HG02642 (cell line): ENCODE measurements at regions not wholly inside any gene's neighbourhood (a gene's known extent, or its start where the extent isn't known, plus 50 kb on each side); places are given as distances from the start of the nearest gene placed in this dataset.
"Not testable (repeated sequence)": the region's sequence is repeated elsewhere in the genome, so short reads cannot be mapped to it uniquely, and the experiment has no call there.

ENCODE experiments used
- ATAC-seq: cut with Tn5 transposase; IDR thresholded peaks from one replicate; pipeline ENCODE4 v1.9.1; 2021; ENCODE audit warnings: mild to moderate bottlenecking; ENCODE audit not compliant: unreplicated experiment, poor library complexity

- ATAC-seq = no peak
These were observed 128.2 kb downstream of the BRD1 start for GRCh38 chr22:49699476-49699875.

DNA sequence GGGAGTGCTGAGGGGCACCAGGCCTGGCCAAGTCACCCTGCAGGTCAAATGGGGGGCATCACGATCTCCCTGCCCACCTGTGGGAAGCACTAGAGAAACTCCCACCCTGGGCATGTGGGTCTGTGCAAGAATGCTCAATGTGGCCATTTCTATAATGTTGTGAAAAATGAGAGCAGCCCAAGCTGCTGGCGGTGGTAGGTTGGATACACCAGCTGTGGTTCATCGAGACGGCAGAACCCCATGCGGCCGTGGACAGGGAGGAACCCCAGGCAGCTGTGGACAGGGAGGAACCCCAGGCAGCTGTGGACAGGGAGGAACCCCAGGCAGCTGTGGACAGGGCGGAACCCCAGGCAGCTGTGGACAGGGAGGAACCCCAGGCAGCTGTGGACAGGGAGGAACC, 129.1 kb downstream of the BRD1 start:
- not testable (repeated sequence) for ATAC-seq

- ATAC-seq = no peak
These were observed 130.6 kb downstream of the BRD1 start for GRCh38 chr22:49697047-49697446.

DNA sequence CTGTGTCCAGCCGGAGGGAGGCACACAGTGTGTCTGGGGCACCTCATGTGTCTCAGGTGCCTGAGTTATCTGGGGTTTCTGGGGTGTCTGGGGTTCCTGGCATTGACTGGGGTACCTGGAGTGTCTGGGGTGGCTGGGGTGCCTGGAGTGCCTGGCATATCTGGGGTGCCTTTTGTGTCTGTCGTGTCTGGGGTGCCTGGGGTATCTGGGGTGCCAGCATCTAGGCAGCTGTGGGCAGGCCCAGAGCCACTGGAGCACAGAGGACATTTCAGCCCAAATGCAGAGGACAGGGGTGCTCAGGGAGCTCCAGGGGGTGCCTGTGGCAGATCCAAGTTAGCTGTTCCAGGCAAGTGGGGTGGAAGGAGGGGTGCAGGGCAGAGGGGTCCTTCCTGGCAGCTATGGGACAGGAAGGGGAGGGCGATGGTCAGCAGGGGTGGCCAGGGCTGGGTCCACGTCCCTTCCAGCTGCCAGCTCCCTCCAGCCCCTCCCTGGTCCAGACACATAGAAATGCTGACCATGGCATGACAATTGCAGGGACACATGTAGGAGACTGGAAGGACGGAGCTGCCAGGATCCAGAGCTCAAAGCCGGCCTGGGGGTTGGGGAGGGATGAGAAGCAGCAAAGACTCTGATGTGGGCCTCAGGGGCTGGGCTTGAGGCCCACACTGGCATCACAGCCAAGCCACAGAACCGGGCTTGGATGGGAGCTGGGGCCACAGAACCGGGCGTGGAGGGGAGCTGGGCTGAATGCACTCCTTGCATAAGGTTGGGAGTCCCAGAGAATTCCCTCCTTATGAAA, 133.0 kb downstream of the BRD1 start:
- no peak for ATAC-seq

DNA sequence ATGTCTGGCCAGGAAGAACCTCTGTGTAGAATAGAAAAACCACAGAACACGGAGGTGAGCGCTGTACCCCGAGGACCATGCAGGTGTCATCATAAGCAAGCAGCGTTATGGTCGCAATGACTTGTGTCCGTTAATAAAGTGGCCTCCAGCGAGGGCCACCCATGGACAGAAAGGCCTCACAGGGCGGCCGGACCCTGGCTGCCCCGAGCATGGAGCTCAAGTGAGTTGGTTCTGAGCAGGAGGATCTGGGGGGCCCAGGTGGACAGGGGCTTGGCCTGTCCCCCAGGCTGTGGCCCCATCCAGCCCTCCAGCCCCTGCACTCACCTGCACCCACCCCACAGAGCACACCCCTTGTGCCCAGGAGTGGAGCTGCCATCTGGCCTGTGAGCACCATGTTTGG, 133.8 kb downstream of the BRD1 start:
- no peak for ATAC-seq

DNA sequence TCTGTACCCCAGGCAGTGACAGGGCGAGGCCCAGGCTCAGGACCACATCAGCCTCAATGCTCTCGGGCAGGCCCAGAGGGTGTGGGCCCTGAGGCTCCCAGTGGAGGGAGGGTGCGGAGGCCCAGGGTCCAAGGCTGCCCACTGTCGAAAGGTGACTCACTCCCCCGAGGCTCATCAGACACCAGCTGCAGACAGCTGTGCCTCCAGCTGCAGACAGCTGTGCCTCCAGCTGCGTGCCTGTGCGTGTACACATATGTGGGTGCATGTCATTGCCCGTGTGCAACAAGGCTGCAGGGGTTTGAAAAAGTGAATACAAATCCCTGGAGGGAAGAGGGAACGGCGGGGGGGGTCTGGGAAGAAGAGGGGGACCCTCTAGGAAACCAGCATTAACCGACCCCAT, 134.3 kb downstream of the BRD1 start:
- no peak for ATAC-seq

GRCh38 chr22:49692499-49693225, 135.0 kb downstream of the BRD1 start:
- no peak for ATAC-seq

DNA sequence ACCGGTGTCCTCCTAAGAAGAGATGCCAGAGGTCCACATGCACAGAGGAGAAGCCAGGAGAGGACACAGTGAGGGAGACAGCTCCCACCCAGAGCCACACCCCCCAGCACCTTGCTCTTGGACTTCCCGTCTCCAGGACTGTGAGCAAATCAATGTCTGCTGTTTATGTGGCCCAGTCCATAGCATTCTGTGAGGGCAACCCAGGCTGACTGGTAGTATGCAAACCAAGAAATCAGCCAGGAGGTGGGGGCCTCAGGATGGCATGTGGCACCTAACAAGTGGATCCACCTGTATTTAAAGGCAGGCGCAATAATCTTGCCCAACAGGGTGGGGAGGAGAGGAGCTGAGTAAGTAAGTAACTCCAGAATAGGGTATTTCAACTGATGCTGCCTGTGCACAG, 136.4 kb downstream of the BRD1 start:
- ATAC-seq = no peak

DNA sequence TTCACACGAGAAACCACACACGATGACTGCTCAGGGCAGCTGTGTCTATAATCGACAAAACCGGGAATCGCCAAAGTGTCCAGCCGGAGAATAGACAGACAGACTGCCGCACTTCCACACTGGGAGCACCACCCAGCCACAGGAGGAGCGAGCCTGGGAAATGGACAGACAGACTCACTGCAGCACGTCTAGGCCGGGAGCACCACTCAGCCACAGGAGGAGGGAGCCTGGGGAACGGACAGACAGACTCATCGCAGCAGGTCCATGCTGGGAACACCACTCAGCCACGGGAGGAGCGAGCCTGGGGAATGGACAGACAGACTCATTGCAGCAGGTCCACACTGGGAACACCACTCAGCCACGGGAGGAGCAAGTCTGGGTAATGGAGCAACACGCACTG, 137.2 kb downstream of the BRD1 start:
- ATAC-seq = no peak

GRCh38 chr22:49689858-49690257, 137.8 kb downstream of the BRD1 start:
- ATAC-seq = no peak

DNA sequence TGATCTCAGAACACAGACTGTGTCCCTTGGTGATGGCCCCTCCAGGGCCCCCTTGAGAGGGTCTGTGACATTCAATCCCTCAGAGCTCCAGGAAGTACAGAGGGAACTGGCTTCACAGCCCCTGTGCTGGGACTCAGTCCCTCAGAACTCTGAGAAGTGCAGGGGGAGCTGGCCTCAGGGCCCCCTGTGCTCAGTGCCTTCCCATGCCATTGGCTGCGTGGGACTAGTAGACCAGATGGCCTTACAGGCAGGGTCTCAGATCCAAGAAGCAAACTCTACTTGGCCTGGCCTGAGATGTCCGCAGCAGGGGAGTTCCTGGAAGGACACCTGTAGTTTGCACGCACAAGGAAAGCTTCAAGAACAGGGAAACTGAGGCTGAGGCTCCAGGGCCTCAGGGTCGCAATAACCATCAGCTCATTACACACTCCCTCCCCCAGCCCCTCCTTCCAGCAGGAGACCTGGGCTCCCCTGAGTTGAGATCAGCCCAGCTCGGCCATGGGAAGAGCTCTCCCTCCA, 138.4 kb downstream of the BRD1 start:
- ATAC-seq = no peak

GRCh38 chr22:49688516-49689254, 139.0 kb downstream of the BRD1 start:
- ATAC-seq = no peak

DNA sequence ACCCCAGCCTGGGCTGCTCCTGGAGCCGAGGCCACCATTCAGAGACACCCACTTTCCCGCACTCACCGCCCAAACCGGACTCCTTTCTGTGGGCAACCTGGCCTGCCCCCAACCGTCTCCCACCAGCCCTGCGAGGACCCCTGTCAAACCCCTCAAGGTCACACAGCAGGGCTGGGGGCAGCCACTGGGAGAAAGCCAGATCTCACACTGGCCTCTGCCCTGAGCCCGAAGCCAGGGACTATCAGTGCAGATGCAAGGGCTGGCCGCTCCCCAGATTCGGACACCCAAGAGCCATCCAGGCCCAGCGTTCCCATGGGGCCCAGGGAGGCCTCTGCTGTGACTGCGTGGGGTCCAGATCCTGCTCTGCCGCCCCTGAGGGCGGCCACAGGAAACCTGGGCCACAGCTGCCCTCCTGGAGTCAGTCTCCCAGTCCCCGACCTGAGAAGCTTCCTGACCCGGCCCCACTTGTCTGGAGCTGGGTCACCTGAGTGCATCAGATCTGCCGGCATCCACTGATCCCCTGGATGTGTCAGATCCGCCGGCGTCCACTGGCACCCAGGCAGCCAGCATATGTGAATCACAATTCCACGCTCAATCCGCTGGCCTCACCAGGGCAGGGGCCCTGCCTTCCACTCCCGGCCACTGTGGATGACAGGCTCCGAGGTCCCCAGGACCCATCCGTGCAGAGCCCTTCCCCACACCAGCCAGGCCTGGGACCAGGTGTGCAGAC, 139.7 kb downstream of the BRD1 start:
- ATAC-seq = no peak

DNA sequence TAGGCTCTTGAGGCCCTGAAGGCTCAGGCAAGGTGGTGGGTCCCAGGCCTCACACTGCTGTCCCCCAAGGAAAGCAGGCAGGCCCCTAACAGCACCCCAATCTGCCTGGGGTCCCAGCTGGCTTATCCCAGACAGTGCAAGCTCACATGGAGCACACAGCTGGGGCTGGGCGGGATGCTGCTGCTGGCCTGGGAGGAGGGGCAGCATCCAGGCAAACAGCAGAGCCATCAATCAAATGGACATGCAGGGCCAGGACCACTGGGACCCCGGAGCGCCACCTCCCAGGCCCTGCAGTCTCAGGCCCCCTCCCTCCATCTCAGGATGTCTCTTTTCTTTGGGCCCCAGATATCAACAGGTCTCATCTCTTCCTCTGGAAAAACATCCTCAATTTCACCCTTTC, 140.3 kb downstream of the BRD1 start:
- ATAC-seq = no peak

DNA sequence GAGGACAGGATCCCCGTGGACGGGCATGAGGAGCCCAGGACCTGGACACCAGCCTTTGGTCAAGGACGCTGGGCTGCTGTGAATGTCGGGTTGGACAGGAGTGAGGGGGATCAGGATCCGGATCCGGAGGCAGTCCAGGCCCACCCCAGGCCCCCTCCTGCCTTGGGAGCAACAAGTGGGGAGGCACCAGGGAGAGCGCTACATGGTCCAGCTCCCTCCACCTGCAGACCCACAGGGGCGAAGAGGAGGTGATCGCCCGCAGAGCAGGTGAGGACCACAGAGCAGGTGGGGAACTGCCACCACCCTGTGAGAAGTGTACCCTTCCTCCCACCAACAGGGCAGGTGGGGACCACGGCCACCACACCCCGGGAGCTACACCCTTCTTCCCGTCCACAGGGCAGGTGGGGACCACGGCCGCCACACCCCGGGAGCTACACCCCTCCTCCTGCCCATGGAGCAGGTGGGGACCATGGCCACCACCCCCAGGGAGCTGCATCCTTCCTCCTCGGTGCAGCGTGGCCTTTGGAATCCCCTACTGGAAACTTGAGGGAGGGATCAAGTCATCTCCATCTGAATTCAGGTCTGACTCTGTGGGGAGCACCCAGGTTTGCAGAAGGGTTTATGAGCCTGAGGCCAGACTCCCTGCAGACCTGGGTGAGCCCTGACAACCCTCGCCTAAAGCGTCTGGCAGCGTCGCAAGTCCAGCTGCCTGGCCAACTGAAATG, 141.0 kb downstream of the BRD1 start:
- no peak for ATAC-seq

GRCh38 chr22:49685686-49686085, 142.0 kb downstream of the BRD1 start:
- no peak for ATAC-seq

DNA sequence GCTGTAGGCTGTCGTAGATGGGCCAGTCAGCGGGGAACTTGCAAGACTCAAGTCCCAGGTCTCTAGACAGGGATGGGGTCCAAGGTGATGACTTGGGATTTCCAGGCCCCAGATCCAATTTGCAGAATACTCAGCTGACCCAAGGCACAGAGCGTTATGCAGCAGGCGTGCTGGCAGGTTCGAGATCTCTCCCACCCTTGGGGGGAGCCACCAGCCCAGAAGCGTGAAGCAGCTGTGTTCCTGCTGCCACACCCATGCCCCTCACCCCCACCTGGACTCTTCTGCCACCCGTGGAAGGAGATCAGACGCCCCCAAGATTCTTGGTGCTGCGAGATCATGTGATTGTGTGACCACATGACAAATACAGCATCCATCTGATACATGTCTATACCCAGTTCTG, 142.6 kb downstream of the BRD1 start:
- ATAC-seq = no peak

DNA sequence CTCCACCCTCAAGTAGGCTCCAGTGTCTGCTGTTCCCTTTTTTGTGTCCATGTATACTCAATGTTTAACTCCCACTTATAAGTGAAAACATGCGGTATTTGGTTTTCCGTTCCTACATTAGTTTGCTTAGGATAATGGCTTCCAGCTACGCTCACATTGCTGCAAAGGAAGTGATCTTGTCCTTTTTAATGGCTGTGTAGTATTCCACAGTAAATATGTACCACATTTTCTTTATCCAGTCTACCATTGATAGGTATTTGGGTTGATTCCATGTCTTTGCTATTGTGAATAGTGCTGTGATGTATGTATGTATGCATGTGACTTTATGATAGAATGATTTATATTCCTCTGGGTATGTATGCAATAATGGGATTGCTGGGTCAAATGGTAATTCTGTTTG, 144.6 kb downstream of the BRD1 start:
- no peak for ATAC-seq

DNA sequence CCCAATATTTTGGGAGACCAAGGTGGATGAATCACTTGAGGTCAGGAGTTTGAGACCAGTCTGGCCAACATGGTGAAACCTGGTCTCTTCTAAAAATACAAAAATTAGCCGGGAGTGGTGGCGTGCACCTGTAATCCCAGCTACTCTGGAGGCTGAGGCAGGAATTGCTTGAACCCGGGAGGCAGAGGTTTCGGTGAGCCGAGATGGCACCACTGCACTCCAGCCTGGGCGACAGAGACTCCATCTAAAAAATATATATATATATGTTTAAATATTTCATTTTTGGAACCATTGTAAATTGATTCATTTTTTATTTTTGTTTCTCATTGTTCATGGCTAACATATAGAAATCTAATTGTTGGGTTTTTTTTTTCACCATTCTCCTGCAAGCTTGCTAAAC, 146.9 kb downstream of the BRD1 start:
- ATAC-seq = not testable (repeated sequence)

DNA sequence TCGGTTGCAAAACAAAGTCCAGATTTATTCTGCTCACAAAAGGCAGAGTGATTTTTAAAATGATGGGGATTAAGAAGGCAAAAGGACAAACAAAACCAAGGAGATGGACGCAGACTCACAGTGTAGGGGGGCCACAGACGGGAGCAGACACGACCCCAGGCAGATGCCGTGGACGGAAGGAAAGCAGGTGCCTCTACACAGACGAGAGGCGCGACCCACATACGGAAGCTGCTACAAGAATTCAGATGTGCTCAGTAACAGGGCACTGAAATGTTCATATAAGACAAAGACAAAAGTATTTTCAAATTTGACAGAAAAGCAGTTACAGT, 148.9 kb downstream of the BRD1 start:
- no peak for ATAC-seq
